H9 (cell line): ENCODE measurements at regions not wholly inside any gene's neighbourhood (a gene's known extent, or its start where the extent isn't known, plus 50 kb on each side); places are given as distances from the start of the nearest gene placed in this dataset.

Experiments
- DNase-seq: peaks from one replicate; pipeline ENCODE4 v3.0.0-alpha.2; 2017
- H2AFZ ChIP-seq: one replicate; pipeline ENCODE4 v1.6.1; 2013; ENCODE audit warnings: mild to moderate bottlenecking, low read length, control low read depth, moderate library complexity
- H2AK5ac ChIP-seq: 2 replicates; pipeline ENCODE4 v1.6.1; 2013; ENCODE audit warnings: low read length, control low read depth, mixed read lengths; ENCODE audit not compliant: insufficient read length
- H2BK120ac ChIP-seq: one replicate; pipeline ENCODE4 v1.6.1; 2013; ENCODE audit warnings: low read depth, mild to moderate bottlenecking, low read length, control low read depth, inconsistent platforms; ENCODE audit not compliant: poor library complexity, severe bottlenecking
- H2BK12ac ChIP-seq: 2 replicates; pipeline ENCODE4 v1.6.1; 2013; ENCODE audit warnings: low read length, control low read depth, mixed read lengths, low read depth; ENCODE audit not compliant: insufficient read length
- H2BK15ac ChIP-seq: 2 replicates; pipeline ENCODE4 v1.6.1; 2013; ENCODE audit warnings: low read depth, low read length, control low read depth
- H2BK20ac ChIP-seq: one replicate; pipeline ENCODE4 v1.6.1; 2013; ENCODE audit warnings: low read depth, mild to moderate bottlenecking, low read length, control low read depth, inconsistent platforms; ENCODE audit not compliant: poor library complexity, severe bottlenecking
- H2BK5ac ChIP-seq: 2 replicates; pipeline ENCODE4 v1.6.1; 2013; ENCODE audit warnings: low read length, control low read depth, mixed read lengths; ENCODE audit not compliant: insufficient read length
- H3K14ac ChIP-seq: 2 replicates; pipeline ENCODE4 v1.6.1; 2013; ENCODE audit warnings: low read length, control low read depth; ENCODE audit not compliant: insufficient read depth
- H3K18ac ChIP-seq: 2 replicates; pipeline ENCODE4 v1.6.1; 2013; ENCODE audit warnings: low read depth, mild to moderate bottlenecking, mixed read lengths, low read length, control low read depth; ENCODE audit not compliant: insufficient read length
- H3K23ac ChIP-seq: 2 replicates; pipeline ENCODE4 v1.6.1; 2013; ENCODE audit warnings: low read length, control low read depth, mixed read lengths, low read depth; ENCODE audit not compliant: insufficient read length
- H3K23me2 ChIP-seq: 2 replicates; pipeline ENCODE4 v1.6.1; 2013; ENCODE audit warnings: low read depth, mild to moderate bottlenecking, mixed read lengths, low read length, control low read depth; ENCODE audit not compliant: insufficient read length, poor library complexity, severe bottlenecking
- H3K27ac ChIP-seq: 2 replicates; pipeline ENCODE4 v1.5.1; 2013; ENCODE audit warnings: low read length, control low read depth, mixed read lengths, low read depth; ENCODE audit not compliant: insufficient read length
- H3K27me3 ChIP-seq: 2 replicates; pipeline ENCODE4 v1.6.1; 2013; ENCODE audit warnings: low read length, control low read depth, inconsistent platforms; ENCODE audit not compliant: insufficient read depth
- H3K4ac ChIP-seq: 2 replicates; pipeline ENCODE4 v1.6.1; 2013; ENCODE audit warnings: low read depth, mild to moderate bottlenecking, control low read depth, inconsistent platforms, low read length, moderate library complexity
- H3K4me1 ChIP-seq: 2 replicates; pipeline ENCODE4 v1.6.1; 2013; ENCODE audit warnings: low read length, control low read depth, inconsistent platforms; ENCODE audit not compliant: insufficient read depth
- H3K4me2 ChIP-seq: 2 replicates; pipeline ENCODE4 v1.6.1; 2013; ENCODE audit warnings: low read length, control low read depth, mixed read lengths; ENCODE audit not compliant: insufficient read length, insufficient read depth
- H3K56ac ChIP-seq: 2 replicates; pipeline ENCODE4 v1.6.1; 2013; ENCODE audit warnings: low read depth, mild to moderate bottlenecking, mixed read lengths, low read length, control low read depth; ENCODE audit not compliant: insufficient read length
- H3K79me1 ChIP-seq: 2 replicates; pipeline ENCODE4 v1.6.1; 2013; ENCODE audit warnings: low read depth, mild to moderate bottlenecking, moderate library complexity, low read length, control low read depth, inconsistent platforms; ENCODE audit not compliant: insufficient read depth, poor library complexity, severe bottlenecking
- H3K79me2 ChIP-seq: 2 replicates; pipeline ENCODE4 v1.6.1; 2013; ENCODE audit warnings: low read length, control low read depth, inconsistent platforms; ENCODE audit not compliant: insufficient read depth
- H3K9ac ChIP-seq: 2 replicates; pipeline ENCODE4 v1.6.1; 2013; ENCODE audit warnings: low read length, control low read depth, mixed read lengths; ENCODE audit not compliant: insufficient read length; ENCODE audit errors: extremely low read depth
- H3K9me3 ChIP-seq: one replicate; pipeline ENCODE4 v1.6.1; 2013; ENCODE audit warnings: low read depth, low read length, inconsistent platforms; ENCODE audit not compliant: control insufficient read depth
- H3T11ph ChIP-seq: one replicate; pipeline ENCODE4 v1.6.1; 2013; ENCODE audit warnings: mild to moderate bottlenecking, low read length, control low read depth, inconsistent platforms
- H4K20me1 ChIP-seq: one replicate; pipeline ENCODE4 v1.6.1; 2013; ENCODE audit not compliant: control insufficient read depth, insufficient read length, insufficient read depth
- H4K5ac ChIP-seq: 2 replicates; pipeline ENCODE4 v1.6.1; 2013; ENCODE audit warnings: low read depth, mild to moderate bottlenecking, mixed read lengths, low read length, control low read depth; ENCODE audit not compliant: insufficient read length
- H4K8ac ChIP-seq: replicated peaks from 2 replicates; pipeline ENCODE4 v1.6.1; 2013; ENCODE audit warnings: low read length, control low read depth, mixed read lengths, low read depth; ENCODE audit not compliant: insufficient read length
- H4K91ac ChIP-seq: 2 replicates; pipeline ENCODE4 v1.6.1; 2013; ENCODE audit warnings: low read depth, mild to moderate bottlenecking, moderate library complexity, mixed read lengths, low read length, control low read depth; ENCODE audit not compliant: insufficient read length
- H3K27ac Mint-ChIP-seq, 3 experiments: 2 replicates in 2 of 3; 3 replicates in 1 of 3; pipeline ENCODE4 v1.8.0; 2020 to 2021; ENCODE audit warnings: mixed read lengths in 3 of 3, mild to moderate bottlenecking in 1 of 3, moderate library complexity in 1 of 3
- H3K27me3 Mint-ChIP-seq: 2 replicates; pipeline ENCODE4 v1.8.0; 2021; ENCODE audit warnings: low read depth, mild to moderate bottlenecking, moderate library complexity, mixed read lengths
- H3K36me3 Mint-ChIP-seq, 3 experiments: 2 replicates in 2 of 3; 3 replicates in 1 of 3; pipeline ENCODE4 v1.8.0; 2020 to 2021; ENCODE audit warnings: low read depth in 3 of 3, mixed read lengths in 3 of 3; ENCODE audit not compliant: insufficient read depth in 1 of 3
- H3K4me1 Mint-ChIP-seq, 2 experiments: 2 replicates each; pipeline ENCODE4 v1.8.0; 2020; ENCODE audit warnings: mixed read lengths in 2 of 2
- H3K4me3 Mint-ChIP-seq, 2 experiments: 2 replicates in 1 of 2; 3 replicates in 1 of 2; pipeline ENCODE4 v1.8.0; 2020 to 2021; ENCODE audit warnings: mild to moderate bottlenecking in 2 of 2, mixed read lengths in 2 of 2, moderate library complexity in 1 of 2
- H3K9me3 Mint-ChIP-seq, 2 experiments: 2 replicates in 1 of 2; 3 replicates in 1 of 2; pipeline ENCODE4 v1.8.0; 2020; ENCODE audit warnings: mild to moderate bottlenecking in 2 of 2, mixed read lengths in 2 of 2, moderate library complexity in 1 of 2
- CTCF ChIP-seq: fragments of 200-600 bp; sonication (generic); conservative IDR thresholded peaks from 3 replicates; pipeline ENCODE4 v1.8.0; 2021; ENCODE audit warnings: antibody characterized with exemption, mild to moderate bottlenecking
- WGBS: extraction: QIAGEN DNeasy Blood & Tissue Kit; methylation state at CpG from one replicate; pipeline ENCODE4 v1.1.7; 2013; ENCODE audit warnings: missing lambda C conversion rate, low lambda C conversion rate, mixed read lengths; ENCODE audit not compliant: insufficient read length; ENCODE audit errors: extremely low coverage; 5-methylcytosine and 5-hydroxymethylcytosine counted together

GRCh38 chr1:207244409-207244801 is 77.1 kb upstream of the CD55 start:
- no peak overlapping the region for H3K56ac ChIP-seq
- H3K9ac ChIP-seq = no peak overlapping the region
- Mint-ChIP-seq H3K27ac (no peak overlapping the region), H3K4me1 (peaks cover 3 to 7% of the 10 kb centered on the region in 2 experiments), H3K27me3 (no peaks in the 10 kb centered on the region), H3K36me3 (no peaks in the 10 kb centered on the region), H3K4me3 (no peak overlapping the region), H3K9me3 (no peaks in the 10 kb centered on the region)
- no peaks in the 10 kb centered on the region for H3K23me2 ChIP-seq
- H4K8ac ChIP-seq = no peak overlapping the region
- no peaks in the 10 kb centered on the region for H3K27me3 ChIP-seq
- no peaks in the 10 kb centered on the region for H3K9me3 ChIP-seq
- H2AK5ac ChIP-seq = no peak overlapping the region
- no peak overlapping the region for H3K4ac ChIP-seq
- H4K91ac ChIP-seq = no peak overlapping the region
- no peak for DNase-seq
- no peak overlapping the region for H2BK5ac ChIP-seq
- no peak overlapping the region for H2BK12ac ChIP-seq
- no peak overlapping the region for H3K14ac ChIP-seq
- H3K79me2 ChIP-seq = no peaks in the 10 kb centered on the region
- H3K27ac ChIP-seq = no peak overlapping the region
- no peaks in the 10 kb centered on the region for H3K79me1 ChIP-seq
- no peaks in the 10 kb centered on the region for H3K4me1 ChIP-seq
- H2BK20ac ChIP-seq = no peak overlapping the region
- no peak overlapping the region for H4K5ac ChIP-seq
- H2BK120ac ChIP-seq = no peak overlapping the region
- H2AFZ ChIP-seq = no peak overlapping the region
- H2BK15ac ChIP-seq = no peak overlapping the region
- TF ChIP-seq CTCF = no peak
- H3T11ph ChIP-seq = no peak overlapping the region
- H4K20me1 ChIP-seq = no peaks in the 10 kb centered on the region
- H3K18ac ChIP-seq = no peak overlapping the region
- WGBS = no CpG with 5 or more reads among the region's 6 CpGs
- no peak overlapping the region for H3K23ac ChIP-seq
- H3K4me2 ChIP-seq = no peak overlapping the region
